Epithelial cell of proximal tubule (primary cell): ENCODE measurements at regions not wholly inside any gene's neighbourhood (a gene's known extent, or its start where the extent isn't known, plus 50 kb on each side); places are given as distances from the start of the nearest gene placed in this dataset.

ENCODE experiments used
- DNase-seq: peaks from one replicate; pipeline ENCODE4 v3.0.0-alpha.2; 2011; ENCODE audit warnings: low read depth
- H3K4me3 ChIP-seq: 2 replicates; pipeline ENCODE4 v1.5.1; 2011; ENCODE audit warnings: low read depth, mild to moderate bottlenecking, low read length
- CTCF ChIP-seq: conservative IDR thresholded peaks from 2 replicates; pipeline ENCODE4 v1.5.1; 2012; ENCODE audit warnings: low read depth, mild to moderate bottlenecking, low read length

- no peak for TF ChIP-seq CTCF
- DNase-seq, result no peak
- H3K4me3 ChIP-seq, result no peak overlapping the region
Observed at GRCh38 chr11:127383026-127383425, 382.5 kb upstream of the KIRREL3 start.

- TF ChIP-seq CTCF, result no peak
- H3K4me3 ChIP-seq, result no peak overlapping the region
- no peak for DNase-seq
Observed at GRCh38 chr11:127381247-127381646, 380.7 kb upstream of the KIRREL3 start.

- no peak for DNase-seq
- TF ChIP-seq CTCF, result no peak
- H3K4me3 ChIP-seq, result no peak overlapping the region
Observed at GRCh38 chr11:127379686-127380085, 379.1 kb upstream of the KIRREL3 start.

GRCh38 chr11:127376301-127376700, 375.7 kb upstream of the KIRREL3 start:
- no peak for TF ChIP-seq CTCF
- no peak for DNase-seq
- H3K4me3 ChIP-seq, result no peak overlapping the region

- TF ChIP-seq CTCF, result no peak
Observed at GRCh38 chr11:127369356-127369755, 368.8 kb upstream of the KIRREL3 start.

GRCh38 chr11:127362754-127363308, 362.3 kb upstream of the KIRREL3 start:
- TF ChIP-seq CTCF, result no peak
- no peak for DNase-seq
- no peak overlapping the region for H3K4me3 ChIP-seq

More at GRCh38 chr11:127369356-127369755, 368.8 kb upstream of the KIRREL3 start:
- H3K4me3 ChIP-seq, result no peak overlapping the region
- no peak for DNase-seq

GRCh38 chr11:127358160-127358559, 357.6 kb upstream of the KIRREL3 start:
- no peak overlapping the region for H3K4me3 ChIP-seq
- no peak for DNase-seq
- no peak for TF ChIP-seq CTCF
